IMR-90 (cell line): ENCODE measurements at regions not wholly inside any gene's neighbourhood (a gene's known extent, or its start where the extent isn't known, plus 50 kb on each side); places are given as distances from the start of the nearest gene placed in this dataset.

Experiments
- ATAC-seq: fragments of 200-7000 bp; cut with Tn5 transposase; 2 replicates; pipeline ENCODE4 v1.9.1; 2020; ENCODE audit warnings: low read depth, mild to moderate bottlenecking, moderate library complexity
- BruUV-seq: library from RNA; stranded (reverse); fragments of 400-500 nt; replicated peaks from 2 replicates; lab custom pipeline; 2021; lab: Mats Ljungman, UMichigan
- CTCF ChIA-PET: fragments of 300-600 bp; formaldehyde crosslinking; extraction: SDS; loops from one replicate; lab custom pipeline; 2021; ENCODE audit warnings: antibody characterized with exemption; lab: Yijun Ruan, JAX
- POLR2A ChIA-PET: fragments of 300-600 bp; sonication (Branson Sonifier 250); formaldehyde crosslinking; loops from one replicate; lab custom pipeline; 2022; ENCODE audit warnings: antibody characterized with exemption; ENCODE audit not compliant: unreplicated experiment; lab: Charles Lee
- DNase-seq: peaks from one replicate; pipeline ENCODE4 v3.0.0; 2013
- H2AFZ ChIP-seq: replicated peaks from 2 replicates; pipeline ENCODE3; 2013; ENCODE audit warnings: low read length, mild to moderate bottlenecking; ENCODE audit not compliant: poor library complexity
- H2AK5ac ChIP-seq: 2 replicates; pipeline ENCODE4 v1.6.1; 2013; ENCODE audit warnings: low read depth, low read length, inconsistent platforms
- H2AK9ac ChIP-seq: replicated peaks from 2 replicates; pipeline ENCODE3; 2013; ENCODE audit warnings: mild to moderate bottlenecking, low read depth, low read length, moderate library complexity; ENCODE audit not compliant: poor library complexity
- H2BK120ac ChIP-seq: 2 replicates; pipeline ENCODE4 v1.6.1; 2013; ENCODE audit warnings: low read depth, low read length, inconsistent platforms
- H2BK15ac ChIP-seq: 3 replicates; pipeline ENCODE4 v1.6.1; 2013; ENCODE audit warnings: low read depth, low read length, inconsistent platforms
- H2BK20ac ChIP-seq: 2 replicates; pipeline ENCODE4 v1.6.1; 2013; ENCODE audit warnings: low read depth, mild to moderate bottlenecking, inconsistent platforms, low read length, moderate library complexity
- H2BK5ac ChIP-seq: 2 replicates; pipeline ENCODE4 v1.6.1; 2013; ENCODE audit warnings: mild to moderate bottlenecking, low read depth, low read length, inconsistent platforms; ENCODE audit not compliant: poor library complexity, severe bottlenecking
- H3K14ac ChIP-seq: replicated peaks from 2 replicates; pipeline ENCODE4 v1.6.1; 2013; ENCODE audit warnings: low read depth, low read length, inconsistent platforms
- H3K18ac ChIP-seq: 2 replicates; pipeline ENCODE4 v1.6.1; 2013; ENCODE audit warnings: low read depth, low read length, control low read depth
- H3K23ac ChIP-seq: 2 replicates; pipeline ENCODE4 v1.6.1; 2013; ENCODE audit warnings: low read depth, low read length, inconsistent platforms
- H3K27ac ChIP-seq: 2 replicates; pipeline ENCODE4 v1.5.1; 2013; ENCODE audit warnings: mild to moderate bottlenecking, control low read depth, low read length; ENCODE audit not compliant: insufficient read depth
- H3K27me3 ChIP-seq: 2 replicates; pipeline ENCODE4 v1.6.1; 2013; ENCODE audit warnings: low read length; ENCODE audit not compliant: control insufficient read depth, insufficient read depth
- H3K36me3 ChIP-seq: 2 replicates; pipeline ENCODE4 v1.6.1; 2013; ENCODE audit warnings: low read length, mixed read lengths; ENCODE audit not compliant: control insufficient read depth, insufficient read depth
- H3K4ac ChIP-seq: 2 replicates; pipeline ENCODE4 v1.6.1; 2013; ENCODE audit warnings: low read depth, low read length, inconsistent platforms
- H3K4me1 ChIP-seq: 2 replicates; pipeline ENCODE4 v1.6.1; 2013; ENCODE audit warnings: low read length, mixed read lengths; ENCODE audit not compliant: control insufficient read depth, insufficient read depth
- H3K4me2 ChIP-seq: 2 replicates; pipeline ENCODE4 v1.6.1; 2013; ENCODE audit warnings: low read depth, mild to moderate bottlenecking, control low read depth, low read length, moderate library complexity
- H3K4me3 ChIP-seq: 2 replicates; pipeline ENCODE4 v1.5.1; 2013; ENCODE audit warnings: low read depth, mild to moderate bottlenecking, control low read depth, low read length, moderate library complexity; ENCODE audit not compliant: insufficient read depth
- H3K56ac ChIP-seq: 2 replicates; pipeline ENCODE4 v1.6.1; 2013; ENCODE audit warnings: low read length, inconsistent platforms; ENCODE audit not compliant: insufficient read depth; ENCODE audit errors: extremely low read depth
- H3K79me1 ChIP-seq, 2 experiments: 2 replicates each; pipeline ENCODE4 v1.6.1; 2013; ENCODE audit warnings: low read length in 2 of 2, inconsistent platforms in 1 of 2, low read depth in 1 of 2
- H3K9ac ChIP-seq: 2 replicates; pipeline ENCODE4 v1.6.1; 2013; ENCODE audit warnings: low read depth, low read length, control low read depth
- H3K9me1 ChIP-seq: 2 replicates; pipeline ENCODE4 v1.6.1; 2013; ENCODE audit warnings: low read length, inconsistent platforms; ENCODE audit not compliant: insufficient read depth
- H3K9me3 ChIP-seq: 2 replicates; pipeline ENCODE4 v1.6.1; 2013; ENCODE audit warnings: low read length; ENCODE audit not compliant: control insufficient read depth, insufficient read depth
- H4K20me1 ChIP-seq: 2 replicates; pipeline ENCODE4 v1.6.1; 2013; ENCODE audit warnings: low read length, inconsistent platforms; ENCODE audit not compliant: insufficient read depth
- H4K5ac ChIP-seq: 2 replicates; pipeline ENCODE4 v1.6.1; 2013; ENCODE audit warnings: mild to moderate bottlenecking, low read depth, low read length, control low read depth
- H4K8ac ChIP-seq, 2 experiments: 2 replicates each; pipeline ENCODE4 v1.6.1; 2013; ENCODE audit warnings: low read depth in 2 of 2, low read length in 2 of 2, control low read depth in 1 of 2, inconsistent platforms in 1 of 2
- H4K91ac ChIP-seq: 2 replicates; pipeline ENCODE4 v1.6.1; 2013; ENCODE audit warnings: low read depth, low read length, inconsistent platforms; ENCODE audit not compliant: insufficient read depth
- BHLHE40 ChIP-seq: fragments of 150-350 bp; IDR thresholded peaks from 2 replicates; pipeline ENCODE4 v1.6.1; 2016; ENCODE audit warnings: mild to moderate bottlenecking, low read depth, low read length
- MAFK ChIP-seq: IDR thresholded peaks from 2 replicates; pipeline ENCODE4 v1.6.1; 2012; ENCODE audit warnings: low read depth, low read length, improper control_type of control experiment
- NFE2L2 ChIP-seq: fragments of 150-350 bp; IDR thresholded peaks from 2 replicates; pipeline ENCODE4 v1.6.1; 2016; ENCODE audit warnings: low read depth, mild to moderate bottlenecking, low read length
- POLR2A ChIP-seq: IDR thresholded peaks from 2 replicates; pipeline ENCODE4 v1.6.1; 2012; ENCODE audit warnings: mild to moderate bottlenecking, low read depth, low read length
- WGBS, 2 experiments: methylation state at CpG; one replicate each; pipeline versions ENCODE4 v1.1.5 to v1.1.7; 2013; ENCODE audit warnings: missing lambda C conversion rate in 2 of 2; ENCODE audit not compliant: insufficient read length in 1 of 2; ENCODE audit errors: extremely low coverage in 2 of 2; 5-methylcytosine and 5-hydroxymethylcytosine counted together
- dilution Hi-C: fragments of 300-500 bp; cut with HindIII; formaldehyde crosslinking; loops from one replicate; pipeline ENCODE4 v1.14.3; 2018; ENCODE audit warnings: low sequenced_read_pairs; ENCODE audit not compliant: unreplicated experiment
- in situ Hi-C: fragments of 300-500 bp; cut with MboI; formaldehyde crosslinking; loops from 3 replicates; pipeline ENCODE4 v1.14.3; 2019; ENCODE audit warnings: low sequenced_read_pairs, inconsistent platforms, mixed read lengths
- intact Hi-C: fragments of 100-400 bp; cut with micrococcal nuclease; formaldehyde crosslinking; loops from 2 replicates; pipeline ENCODE4 v1.10.0; 2022
- TF ChIP-seq, protein P1 (sequence below): conservative IDR thresholded peaks from 2 replicates; pipeline ENCODE4 v1.5.1; 2012; ENCODE audit warnings: mild to moderate bottlenecking, low read depth, low read length, improper control_type of control experiment

DNA sequence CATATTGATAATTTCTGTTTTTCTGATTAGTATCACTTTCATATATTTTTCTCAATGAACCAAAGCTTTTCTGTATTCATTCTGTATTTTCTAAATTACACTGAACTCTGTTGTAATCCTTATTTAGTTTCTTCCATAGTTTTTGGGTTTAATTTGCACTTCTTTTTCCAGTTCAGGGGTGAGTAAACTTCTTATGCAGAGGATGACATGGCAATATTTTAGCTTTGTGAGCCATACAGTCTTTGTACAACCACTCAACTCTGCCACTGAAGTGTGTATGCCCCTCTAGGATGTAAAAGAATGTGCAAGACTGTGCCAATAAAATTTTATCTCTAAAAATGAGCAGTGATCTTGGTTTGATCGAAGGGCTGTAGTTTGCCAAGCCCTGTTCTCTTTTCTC lies 239.0 kb upstream of the CITED2 start:
- ChIA-PET POLR2A (no interaction called here), CTCF (no interaction called here)
- Histone ChIP-seq H4K91ac (no peak overlapping the region), H3K14ac (no peak overlapping the region), H4K20me1 (no peaks in the 10 kb centered on the region), H3K4me2 (no peak overlapping the region), H3K9me1 (no peaks in the 10 kb centered on the region), H3K36me3 (no peaks in the 10 kb centered on the region), H3K56ac (no peak overlapping the region), H2AFZ (no peak overlapping the region), H3K23ac (no peak overlapping the region), H3K27ac (no peak overlapping the region), H3K4me1 (no peaks in the 10 kb centered on the region), H3K79me1 (no peaks in the 10 kb centered on the region), H3K27me3 (no peaks in the 10 kb centered on the region), H3K9me3 (no peaks in the 10 kb centered on the region), H2BK120ac (no peak overlapping the region), H3K4me3 (no peak overlapping the region), H2AK9ac (no peak overlapping the region), H2BK20ac (no peak overlapping the region), H2BK5ac (no peak overlapping the region), H3K18ac (no peak overlapping the region), H4K5ac (no peak overlapping the region), H3K4ac (no peak overlapping the region), H3K9ac (no peak overlapping the region), H2BK15ac (no peak overlapping the region), H4K8ac (no peak overlapping the region), H2AK5ac (no peak overlapping the region)
- ATAC-seq (no peak), DNase-seq (no peak)
- in situ Hi-C loops, result no loop called here
- dilution Hi-C loops, result no loop called here
- WGBS, 2 experiments, result no CpG with 5 or more reads among the region's 1 CpG
- peak; percentile 66 for TF ChIP-seq NFE2L2
- no peak for TF ChIP-seq BHLHE40
- no peak for TF ChIP-seq POLR2A
- TF ChIP-seq, protein P1, sequence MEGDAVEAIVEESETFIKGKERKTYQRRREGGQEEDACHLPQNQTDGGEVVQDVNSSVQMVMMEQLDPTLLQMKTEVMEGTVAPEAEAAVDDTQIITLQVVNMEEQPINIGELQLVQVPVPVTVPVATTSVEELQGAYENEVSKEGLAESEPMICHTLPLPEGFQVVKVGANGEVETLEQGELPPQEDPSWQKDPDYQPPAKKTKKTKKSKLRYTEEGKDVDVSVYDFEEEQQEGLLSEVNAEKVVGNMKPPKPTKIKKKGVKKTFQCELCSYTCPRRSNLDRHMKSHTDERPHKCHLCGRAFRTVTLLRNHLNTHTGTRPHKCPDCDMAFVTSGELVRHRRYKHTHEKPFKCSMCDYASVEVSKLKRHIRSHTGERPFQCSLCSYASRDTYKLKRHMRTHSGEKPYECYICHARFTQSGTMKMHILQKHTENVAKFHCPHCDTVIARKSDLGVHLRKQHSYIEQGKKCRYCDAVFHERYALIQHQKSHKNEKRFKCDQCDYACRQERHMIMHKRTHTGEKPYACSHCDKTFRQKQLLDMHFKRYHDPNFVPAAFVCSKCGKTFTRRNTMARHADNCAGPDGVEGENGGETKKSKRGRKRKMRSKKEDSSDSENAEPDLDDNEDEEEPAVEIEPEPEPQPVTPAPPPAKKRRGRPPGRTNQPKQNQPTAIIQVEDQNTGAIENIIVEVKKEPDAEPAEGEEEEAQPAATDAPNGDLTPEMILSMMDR, result no peak
- TF ChIP-seq MAFK, result no peak
- BruUV-seq, result no TSS peak
- intact Hi-C loops, result no loop called here
